SK-N-MC (cell line): ENCODE measurements at regions not wholly inside any gene's neighbourhood (a gene's known extent, or its start where the extent isn't known, plus 50 kb on each side); places are given as distances from the start of the nearest gene placed in this dataset.

Source experiments
- EZH2 ChIP-seq: fragments of 200-600 bp; sonication (generic); IDR thresholded peaks from one replicate; pipeline ENCODE4 v1.6.1; 2017; ENCODE audit warnings: antibody characterized with exemption
- FOXP2 ChIP-seq: optimal IDR thresholded peaks from 2 replicates; pipeline ENCODE3; 2011; ENCODE audit warnings: mild to moderate bottlenecking, moderate library complexity; ENCODE audit not compliant: insufficient read depth; ENCODE audit errors: extremely low read length, control extremely low read depth
- POLR2AphosphoS5 ChIP-seq: IDR thresholded peaks from 2 replicates; pipeline ENCODE4 v1.6.1; 2012; ENCODE audit warnings: mild to moderate bottlenecking, low read depth, low read length, borderline replicate concordance

DNA sequence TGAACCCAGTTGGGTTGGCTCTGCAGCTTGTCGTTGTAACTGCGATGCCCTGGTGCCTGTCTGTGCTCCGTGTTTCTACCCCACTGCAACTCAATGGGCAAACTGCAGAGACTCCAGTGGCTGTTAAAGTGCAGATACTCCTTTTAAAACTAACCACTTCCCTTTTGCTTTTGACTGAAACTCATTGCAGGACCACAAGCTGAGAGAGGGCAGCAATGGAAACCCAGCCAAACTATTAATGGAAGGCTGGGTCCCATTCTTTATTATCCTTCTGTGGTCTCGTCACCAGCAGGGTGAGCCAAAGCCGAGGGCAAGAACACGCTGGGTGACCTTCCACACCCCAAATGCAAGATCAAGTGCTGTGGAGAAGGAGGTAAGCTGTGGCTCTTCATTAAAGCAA is 910.4 kb downstream of the VRK1 start:
- TF ChIP-seq POLR2AphosphoS5 (no peak), EZH2 (no peak), FOXP2 (no peak)
